Suprapubic skin (tissue), 4 donors: ENCODE measurements at regions not wholly inside any gene's neighbourhood (a gene's known extent, or its start where the extent isn't known, plus 50 kb on each side); places are given as distances from the start of the nearest gene placed in this dataset.

Source experiments
- DNase-seq, 2 donors: peaks; one replicate each; pipeline ENCODE4 v3.0.0-alpha.2; 2019; ENCODE audit warnings: low spot score in 2 of 2
- H3K27ac ChIP-seq: fragments of 200-600 bp; sonication (generic); one replicate; pipeline ENCODE4 v1.5.1; 2019
- H3K27me3 ChIP-seq: fragments of 200-600 bp; sonication (generic); one replicate; pipeline ENCODE4 v1.5.1; 2019
- H3K36me3 ChIP-seq: fragments of 200-600 bp; sonication (generic); one replicate; pipeline ENCODE4 v1.5.1; 2019
- H3K4me1 ChIP-seq: fragments of 200-600 bp; sonication (generic); one replicate; pipeline ENCODE4 v1.5.1; 2019
- H3K4me3 ChIP-seq: fragments of 200-600 bp; sonication (generic); one replicate; pipeline ENCODE4 v1.5.1; 2019; ENCODE audit warnings: mild to moderate bottlenecking
- H3K9me3 ChIP-seq: fragments of 200-600 bp; sonication (generic); one replicate; pipeline ENCODE4 v1.5.1; 2019
- CTCF ChIP-seq, 2 donors: fragments of 200-600 bp in 1 of 2; fragments of 450-650 bp in 1 of 2; sonication (generic) in 1 of 2; IDR thresholded peaks; one replicate each; pipeline ENCODE4 v1.5.1; 2016 to 2019; ENCODE audit warnings: antibody characterized with exemption in 2 of 2, mild to moderate bottlenecking in 1 of 2, moderate library complexity in 1 of 2
- EP300 ChIP-seq: sonication (generic); formaldehyde crosslinking; IDR thresholded peaks from one replicate; pipeline ENCODE4 v1.6.1; 2017; ENCODE audit warnings: antibody characterized with exemption
- POLR2A ChIP-seq, 2 donors: fragments of 450-650 bp; IDR thresholded peaks; one replicate each; pipeline ENCODE4 v1.6.1; 2017; ENCODE audit warnings: antibody characterized with exemption in 2 of 2, mild to moderate bottlenecking in 2 of 2, moderate library complexity in 2 of 2
- POLR2AphosphoS5 ChIP-seq, 3 donors: sonication (generic); formaldehyde crosslinking; IDR thresholded peaks; one replicate each; pipeline ENCODE4 v1.6.1; 2017; ENCODE audit warnings: antibody characterized with exemption in 3 of 3
- WGBS: methylation state at CpG from one replicate; pipeline ENCODE4 v1.1.5; 2018; 5-methylcytosine and 5-hydroxymethylcytosine counted together

GRCh38 chr1:189357317-189357716 is 1120.3 kb downstream of the BRINP3 start:
- H3K4me1 ChIP-seq: no peaks in the 10 kb centered on the region
- no peak for TF ChIP-seq CTCF (IDR thresholded peaks at IDR 0.05)
- no peak for TF ChIP-seq POLR2AphosphoS5 (IDR thresholded peaks at IDR 0.05)
- TF ChIP-seq POLR2A (IDR thresholded peaks at IDR 0.05): no peak
- TF ChIP-seq EP300: no peak
- no peaks in the 10 kb centered on the region for H3K9me3 ChIP-seq
- no peak for DNase-seq
- no peak overlapping the region for H3K27ac ChIP-seq
- H3K4me3 ChIP-seq: no peak overlapping the region
- WGBS: 85% methylated on average over 1 of the region's 1 CpG
- no peaks in the 10 kb centered on the region for H3K27me3 ChIP-seq
- no peaks in the 10 kb centered on the region for H3K36me3 ChIP-seq

DNA sequence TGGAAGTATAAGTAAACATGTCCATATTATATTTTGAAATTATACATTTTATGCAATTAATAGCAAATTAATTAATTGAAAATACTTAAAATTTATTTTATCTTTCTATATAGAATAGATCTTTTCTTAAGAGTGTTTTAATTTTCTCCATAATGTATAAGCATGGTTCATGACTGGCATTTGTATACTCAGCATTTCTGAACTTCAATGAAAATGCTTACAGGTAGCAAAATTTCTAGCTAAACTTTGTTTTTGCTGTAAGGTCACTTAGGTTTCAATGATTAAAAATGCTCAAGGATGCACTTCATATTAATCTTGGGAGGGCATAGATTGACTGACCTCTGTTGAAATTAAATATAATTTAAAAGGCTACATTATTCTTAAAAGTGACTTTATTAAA is 1108.1 kb downstream of the BRINP3 start:
- Histone ChIP-seq H3K4me1 (no peaks in the 10 kb centered on the region), H3K27ac (no peak overlapping the region)
- TF ChIP-seq POLR2AphosphoS5 (IDR thresholded peaks at IDR 0.05): no peak

DNA sequence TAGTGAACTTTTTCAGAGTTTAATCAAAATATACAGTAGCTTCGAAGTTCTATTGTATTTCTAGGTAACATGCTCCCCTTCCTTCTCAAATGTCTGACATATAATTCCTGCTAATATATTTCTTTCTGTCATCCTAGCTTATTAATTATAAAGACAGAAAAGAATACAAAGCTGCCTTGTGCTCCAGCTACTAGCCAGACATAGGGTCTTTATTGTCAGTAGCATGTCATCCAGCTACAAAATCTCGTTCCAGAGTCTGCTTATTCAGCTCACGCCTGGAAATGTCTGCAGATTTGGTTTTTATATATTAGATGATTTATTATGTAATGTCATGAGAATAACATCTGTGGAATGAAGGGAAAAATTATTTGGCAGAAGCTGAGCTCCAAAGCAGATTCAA is 1102.8 kb downstream of the BRINP3 start:
- Histone ChIP-seq H3K9me3 (no peaks in the 10 kb centered on the region), H3K27me3 (no peaks in the 10 kb centered on the region), H3K27ac (no peak overlapping the region), H3K4me1 (no peaks in the 10 kb centered on the region), H3K4me3 (no peak overlapping the region), H3K36me3 (no peaks in the 10 kb centered on the region)
- no peak for DNase-seq
- TF ChIP-seq POLR2A (IDR thresholded peaks at IDR 0.05) (no peak), POLR2AphosphoS5 (IDR thresholded peaks at IDR 0.05) (no peak), EP300 (no peak), CTCF (IDR thresholded peaks at IDR 0.05) (no peak)
- 30% methylated on average over 3 of the region's 3 CpGs for WGBS

More for the DNA sequence above, 1108.1 kb downstream of the BRINP3 start:
- Histone ChIP-seq H3K36me3 (no peaks in the 10 kb centered on the region), H3K4me3 (no peak overlapping the region), H3K27me3 (no peaks in the 10 kb centered on the region), H3K9me3 (no peaks in the 10 kb centered on the region)
- no peak for DNase-seq

DNA sequence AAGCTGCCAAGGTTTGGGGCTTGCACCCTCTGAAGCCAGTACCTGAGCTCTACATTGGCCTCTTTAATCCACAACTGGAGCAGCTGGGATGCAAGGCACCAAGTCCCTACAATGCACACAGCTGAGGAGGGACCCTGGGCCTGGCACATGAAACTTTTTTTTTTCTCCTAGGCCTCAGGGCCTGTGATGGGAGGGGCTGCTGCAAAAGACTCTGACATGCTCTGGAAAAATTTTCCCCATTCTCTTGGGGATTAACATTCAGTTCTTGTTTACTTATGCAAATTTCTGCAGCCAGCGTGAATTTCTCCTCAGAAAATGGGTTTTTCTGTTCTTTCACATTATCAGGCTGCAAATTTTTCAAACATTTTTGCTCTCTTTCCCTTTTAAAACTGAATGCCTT is 1072.2 kb downstream of the BRINP3 start:
- TF ChIP-seq POLR2AphosphoS5 (IDR thresholded peaks at IDR 0.05) (no peak), CTCF (IDR thresholded peaks at IDR 0.05) (no peak), EP300 (no peak), POLR2A (IDR thresholded peaks at IDR 0.05) (no peak)
- H3K9me3 ChIP-seq: peaks cover 6% of the 10 kb centered on the region
- H3K4me3 ChIP-seq: no peak overlapping the region
- H3K36me3 ChIP-seq: no peaks in the 10 kb centered on the region
- H3K27ac ChIP-seq: no peak overlapping the region
- H3K4me1 ChIP-seq: no peaks in the 10 kb centered on the region
- no peaks in the 10 kb centered on the region for H3K27me3 ChIP-seq
- 38% methylated on average over 1 of the region's 1 CpG for WGBS
- DNase-seq: no peak

- Histone ChIP-seq H3K36me3 (no peaks in the 10 kb centered on the region), H3K4me1 (no peaks in the 10 kb centered on the region), H3K27ac (no peak overlapping the region), H3K9me3 (peaks cover 6% of the 10 kb centered on the region), H3K27me3 (no peaks in the 10 kb centered on the region), H3K4me3 (no peak overlapping the region)
- DNase-seq: no peak
- no peak for TF ChIP-seq CTCF (IDR thresholded peaks at IDR 0.05)
- no peak for TF ChIP-seq EP300
- TF ChIP-seq POLR2A (IDR thresholded peaks at IDR 0.05): no peak
- TF ChIP-seq POLR2AphosphoS5 (IDR thresholded peaks at IDR 0.05): no peak
- WGBS: 24% methylated on average over 3 of the region's 3 CpGs
Observed at GRCh38 chr1:189409774-189410173, 1067.9 kb downstream of the BRINP3 start.

- no peak overlapping the region for H3K4me3 ChIP-seq
- DNase-seq: no peak
- H3K4me1 ChIP-seq: no peaks in the 10 kb centered on the region
- TF ChIP-seq POLR2AphosphoS5 (IDR thresholded peaks at IDR 0.05): no peak
- no peak overlapping the region for H3K27ac ChIP-seq
- H3K9me3 ChIP-seq: no peaks in the 10 kb centered on the region
- WGBS: 57% methylated on average over 2 of the region's 2 CpGs
- H3K36me3 ChIP-seq: no peaks in the 10 kb centered on the region
- H3K27me3 ChIP-seq: no peaks in the 10 kb centered on the region
Observed at GRCh38 chr1:189424746-189425331, 1052.8 kb downstream of the BRINP3 start.
